Ovary (tissue), 7 donors: ENCODE measurements at regions not wholly inside any gene's neighbourhood (a gene's known extent, or its start where the extent isn't known, plus 50 kb on each side); places are given as distances from the start of the nearest gene placed in this dataset.

Source experiments
- DNase-seq, 5 donors: peaks; one replicate each; pipeline ENCODE4 v3.0.0-alpha.2; 2019 to 2020
- H3K27ac ChIP-seq, 2 donors: fragments of 200-600 bp; one replicate each; pipeline versions ENCODE4 v1.5.1 to v1.8.0; 2019 to 2022
- H3K27me3 ChIP-seq: fragments of 200-600 bp; one replicate; pipeline ENCODE4 v1.8.0; 2022
- H3K36me3 ChIP-seq: fragments of 200-600 bp; sonication (generic); one replicate; pipeline ENCODE4 v1.5.1; 2019
- H3K4me1 ChIP-seq: one replicate; pipeline ENCODE4 v1.8.1; 2013; ENCODE audit warnings: mild to moderate bottlenecking, moderate library complexity; ENCODE audit not compliant: insufficient read depth
- H3K4me3 ChIP-seq: fragments of 200-600 bp; sonication (generic); one replicate; pipeline ENCODE4 v1.5.1; 2017
- H3K9me3 ChIP-seq, 2 donors: fragments of 200-600 bp in 1 of 2; sonication (generic) in 1 of 2; one replicate each; pipeline versions ENCODE4 v1.5.1 to v1.8.1; 2013 to 2019; ENCODE audit warnings: mild to moderate bottlenecking in 1 of 2, moderate library complexity in 1 of 2
- EP300 ChIP-seq: sonication (generic); formaldehyde crosslinking; IDR thresholded peaks from one replicate; pipeline ENCODE4 v1.6.1; 2017; ENCODE audit warnings: antibody characterized with exemption
- POLR2A ChIP-seq: fragments of 450-650 bp; IDR thresholded peaks from one replicate; pipeline ENCODE4 v1.6.1; 2017; ENCODE audit warnings: antibody characterized with exemption, mild to moderate bottlenecking, moderate library complexity
- WGBS, 3 donors: extraction: QIAGEN DNeasy Blood & Tissue Kit in 1 of 3; methylation state at CpG; one replicate each; pipeline versions ENCODE4 v1.1.5 to v1.1.7; 2013 to 2017; 5-methylcytosine and 5-hydroxymethylcytosine counted together
- intact Hi-C, 4 donors: fragments of 100-400 bp; cut with DNase I; formaldehyde crosslinking; loops; one replicate each; pipeline versions ENCODE4 v1.11.0 to v1.15.1; 2022 to 2023
- TF ChIP-seq, protein P1 (sequence below), 3 donors: fragments of 450-650 bp in 2 of 3; fragments of 200-600 bp in 1 of 3; IDR thresholded peaks; one replicate each; pipeline versions ENCODE4 v1.5.1 to v1.8.0; 2016 to 2022; ENCODE audit warnings: antibody characterized with exemption in 3 of 3, mild to moderate bottlenecking in 1 of 3
- donor health status: DM: no; HTN: no; CAD: no; lungs with moderate emphysema.
- donor health status: DM: no; HTN: no; CAD: no.
- donor health status: Bipolar disorder and iron deficiency.
- donor health status: DM: no; HTN: no; CAD: no.
- donor health status: DM: yes; HTN: yes; CAD: no.

DNA sequence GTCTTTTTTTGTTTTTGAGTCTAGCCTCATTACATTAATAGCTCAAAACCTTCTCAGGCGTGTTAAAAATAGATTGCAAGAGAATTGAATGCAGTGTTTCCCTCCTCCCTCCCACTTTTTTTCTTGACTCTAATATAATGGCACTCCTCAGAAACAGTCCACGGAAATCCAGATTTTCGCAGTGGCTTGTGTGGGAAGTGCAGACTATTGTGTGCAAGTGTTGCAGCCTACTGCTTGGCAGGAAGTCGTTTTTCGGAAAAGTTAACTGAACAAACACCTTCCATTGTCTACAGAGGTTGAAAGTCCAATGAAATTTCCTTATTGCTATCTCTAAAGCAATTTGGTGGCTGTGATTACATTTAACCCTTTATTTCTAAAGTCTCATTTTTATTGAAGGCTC, 147.9 kb upstream of the E2F7 start:
- no peaks in the 10 kb centered on the region for H3K4me1 ChIP-seq
- no peaks in the 10 kb centered on the region for H3K9me3 ChIP-seq
- H3K27me3 ChIP-seq = no peaks in the 10 kb centered on the region
- H3K36me3 ChIP-seq = no peaks in the 10 kb centered on the region
- no peak for DNase-seq
- intact Hi-C loops = no loop called here
- no peak for TF ChIP-seq POLR2A
- TF ChIP-seq EP300 = no peak
- TF ChIP-seq, protein P1, sequence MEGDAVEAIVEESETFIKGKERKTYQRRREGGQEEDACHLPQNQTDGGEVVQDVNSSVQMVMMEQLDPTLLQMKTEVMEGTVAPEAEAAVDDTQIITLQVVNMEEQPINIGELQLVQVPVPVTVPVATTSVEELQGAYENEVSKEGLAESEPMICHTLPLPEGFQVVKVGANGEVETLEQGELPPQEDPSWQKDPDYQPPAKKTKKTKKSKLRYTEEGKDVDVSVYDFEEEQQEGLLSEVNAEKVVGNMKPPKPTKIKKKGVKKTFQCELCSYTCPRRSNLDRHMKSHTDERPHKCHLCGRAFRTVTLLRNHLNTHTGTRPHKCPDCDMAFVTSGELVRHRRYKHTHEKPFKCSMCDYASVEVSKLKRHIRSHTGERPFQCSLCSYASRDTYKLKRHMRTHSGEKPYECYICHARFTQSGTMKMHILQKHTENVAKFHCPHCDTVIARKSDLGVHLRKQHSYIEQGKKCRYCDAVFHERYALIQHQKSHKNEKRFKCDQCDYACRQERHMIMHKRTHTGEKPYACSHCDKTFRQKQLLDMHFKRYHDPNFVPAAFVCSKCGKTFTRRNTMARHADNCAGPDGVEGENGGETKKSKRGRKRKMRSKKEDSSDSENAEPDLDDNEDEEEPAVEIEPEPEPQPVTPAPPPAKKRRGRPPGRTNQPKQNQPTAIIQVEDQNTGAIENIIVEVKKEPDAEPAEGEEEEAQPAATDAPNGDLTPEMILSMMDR (IDR thresholded peaks at IDR 0.05) = no peak
- no peak overlapping the region for H3K27ac ChIP-seq
- WGBS, 3 donors = 58 to 62% (median 60%) methylated on average over 5 of the region's 5 CpGs
- no peak overlapping the region for H3K4me3 ChIP-seq

DNA sequence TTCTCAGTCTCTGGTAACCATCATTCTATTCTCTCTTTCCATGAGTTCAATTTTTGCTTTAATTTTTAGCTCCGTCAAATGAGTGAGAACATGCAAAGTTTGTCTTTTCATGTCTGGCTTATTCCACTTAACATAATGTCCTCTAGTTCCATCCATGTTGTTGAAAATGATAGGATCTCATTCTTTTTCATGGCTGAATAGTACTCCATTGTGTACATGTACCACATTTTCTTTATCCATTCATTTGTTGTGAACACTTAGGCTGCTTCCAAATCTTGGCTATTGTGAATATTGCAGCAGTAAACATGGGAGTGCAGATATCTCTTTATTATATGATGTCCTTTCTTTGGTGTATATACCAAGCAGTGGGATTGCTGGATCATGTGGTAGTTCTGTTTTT, 145.4 kb upstream of the E2F7 start:
- 95 to 100% (median 100%) methylated on average over 1 of the region's 1 CpG for WGBS, 3 donors

DNA sequence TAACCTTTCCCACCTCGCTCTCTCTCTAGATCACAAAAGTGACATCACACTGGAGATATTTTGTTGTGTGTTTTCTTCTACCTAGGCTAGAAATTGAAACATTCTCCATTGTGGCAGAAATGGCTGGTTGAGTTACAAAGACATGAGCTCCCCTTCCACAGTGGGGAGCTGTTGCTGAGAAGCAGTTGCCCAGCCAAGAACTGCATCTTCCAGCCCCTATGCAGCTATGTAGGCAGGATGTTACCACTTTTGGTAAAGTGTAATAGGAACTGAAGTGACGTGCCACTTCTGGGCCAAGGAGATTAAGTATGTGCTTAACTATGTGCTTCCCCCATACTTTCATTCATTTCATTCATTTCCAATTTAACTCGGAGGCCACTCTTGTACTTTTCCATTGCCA, 138.7 kb upstream of the E2F7 start:
- Histone ChIP-seq H3K27me3 (no peaks in the 10 kb centered on the region), H3K4me3 (no peak overlapping the region), H3K9me3 (no peaks in the 10 kb centered on the region), H3K27ac (no peak overlapping the region), H3K4me1 (no peaks in the 10 kb centered on the region), H3K36me3 (no peaks in the 10 kb centered on the region)
- WGBS, 3 donors = 83 to 89% (median 87%) methylated on average over 3 of the region's 3 CpGs
- intact Hi-C loops = no loop called here
- no peak for TF ChIP-seq POLR2A
- TF ChIP-seq EP300 = no peak
- TF ChIP-seq, protein P1 (IDR thresholded peaks at IDR 0.05) = no peak
- no peak for DNase-seq

More for the DNA sequence above, 145.4 kb upstream of the E2F7 start:
- Histone ChIP-seq H3K4me3 (no peak overlapping the region), H3K27ac (no peak overlapping the region), H3K4me1 (no peaks in the 10 kb centered on the region), H3K9me3 (no peaks in the 10 kb centered on the region), H3K36me3 (no peaks in the 10 kb centered on the region), H3K27me3 (no peaks in the 10 kb centered on the region)
- intact Hi-C loops = no loop called here
- no peak for DNase-seq
- TF ChIP-seq, protein P1 (IDR thresholded peaks at IDR 0.05) = no peak
- no peak for TF ChIP-seq EP300
- no peak for TF ChIP-seq POLR2A

DNA sequence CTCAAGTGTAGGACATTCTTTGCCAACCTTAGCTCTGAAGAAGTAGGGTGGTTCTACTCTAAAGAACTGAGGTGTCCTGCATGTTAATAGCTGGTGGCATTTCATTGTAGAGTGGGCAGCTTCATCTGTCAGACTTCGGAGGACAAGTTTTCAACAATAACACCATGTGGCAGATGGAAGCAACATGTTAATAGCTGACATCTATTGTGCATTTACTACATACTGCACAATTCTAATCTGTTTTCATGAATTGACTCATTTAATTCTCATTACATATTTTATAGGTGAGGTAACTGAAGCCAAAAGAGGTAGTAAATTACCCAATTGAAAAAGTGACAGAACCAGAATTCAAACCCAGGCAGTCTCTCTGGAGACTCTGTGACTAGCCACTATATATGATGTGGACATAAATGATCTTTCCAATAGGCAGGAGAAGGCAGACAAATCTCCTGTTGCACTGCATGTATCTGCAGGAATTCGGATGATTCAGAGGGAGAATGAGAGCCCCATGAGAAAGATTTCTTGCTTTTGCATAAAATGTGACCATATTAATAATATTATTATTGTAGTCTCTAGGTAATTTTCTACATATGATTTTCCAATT, 137.2 kb upstream of the E2F7 start:
- Histone ChIP-seq H3K27me3 (no peaks in the 10 kb centered on the region), H3K9me3 (no peaks in the 10 kb centered on the region), H3K4me1 (no peaks in the 10 kb centered on the region), H3K27ac (no peak overlapping the region), H3K36me3 (no peaks in the 10 kb centered on the region), H3K4me3 (no peak overlapping the region)
- WGBS, 3 donors = 87 to 95% (median 90%) methylated on average over 2 of the region's 2 CpGs
- no peak for DNase-seq
- TF ChIP-seq EP300 (no peak), POLR2A (no peak)
- TF ChIP-seq, protein P1 (IDR thresholded peaks at IDR 0.05) = no peak
- intact Hi-C loops = no loop called here
